ENCODE measurements at regions not wholly inside any gene's neighbourhood (a gene's known extent, or its start where the extent isn't known, plus 50 kb on each side); places are given as distances from the start of the nearest gene placed in this dataset.

DNA sequence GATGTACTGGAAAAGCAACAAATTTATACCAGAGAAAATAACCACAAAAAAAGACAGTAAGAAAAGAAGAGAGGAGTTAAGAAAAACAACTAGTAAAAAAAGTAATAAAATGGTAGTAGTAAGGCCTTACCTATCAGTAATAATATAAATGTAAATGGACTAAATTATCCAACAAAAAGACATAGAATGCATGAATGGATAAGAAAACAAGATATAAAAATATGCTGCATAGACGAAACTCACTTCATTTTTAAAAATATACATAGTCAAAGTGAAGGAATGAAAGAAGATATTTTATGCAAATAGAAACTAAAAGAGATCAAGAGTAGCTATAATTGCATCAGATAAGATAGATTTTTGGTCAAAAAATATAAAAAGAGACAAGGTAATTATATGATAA lies 739.1 kb downstream of the DNAJB9 start:
- no peak overlapping the region for H3K27ac ChIP-seq (ENCODE audit: low read depth, low read length)
- H3K27me3 ChIP-seq (ENCODE audit: control insufficient read depth in 1 of 2, insufficient read depth in 2 of 2, low read length in 2 of 2): no peaks in the 10 kb centered on the region
- H3K36me3 ChIP-seq (ENCODE audit: control insufficient read depth in 1 of 2, insufficient read depth in 2 of 2, low read length in 2 of 2): no peaks in the 10 kb centered on the region
- H3K4me1 ChIP-seq (ENCODE audit: control insufficient read depth in 1 of 2, insufficient read depth in 2 of 2, low read length in 2 of 2): no peaks in the 10 kb centered on the region
- peaks cover 4 to 10% of the 10 kb centered on the region in 2 donors for H3K9me3 ChIP-seq (ENCODE audit: control insufficient read depth in 1 of 2, low read length in 2 of 2)
- no peak overlapping the region for H3K9ac ChIP-seq (ENCODE audit: low read depth in 1 of 2, low read length in 2 of 2)
- no peak overlapping the region for H3K4me3 ChIP-seq (ENCODE audit: low read depth in 1 of 2, low read length in 2 of 2)

DNA sequence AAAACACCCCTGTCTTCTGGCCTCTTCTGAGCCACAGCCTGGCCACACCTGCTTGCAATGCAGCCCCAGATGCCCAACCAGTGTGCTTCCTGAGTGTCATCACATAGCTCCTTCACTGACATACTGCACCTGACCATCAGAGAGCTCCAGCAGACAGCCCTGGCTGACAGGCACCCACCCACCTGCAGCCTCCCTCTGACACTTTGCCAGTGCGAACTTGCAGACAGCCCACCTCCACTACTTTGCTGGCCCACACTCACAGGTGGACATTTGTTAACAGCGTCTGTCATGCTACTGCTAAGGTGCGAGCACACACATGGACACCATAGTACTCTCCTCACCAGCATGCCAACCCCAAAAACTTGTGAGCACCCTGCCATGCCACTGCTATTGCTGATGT lies 740.1 kb downstream of the DNAJB9 start:
- H3K4me3 ChIP-seq (ENCODE audit: low read depth in 1 of 2, low read length in 2 of 2): no peak overlapping the region
- peaks cover 4 to 10% of the 10 kb centered on the region in 2 donors for H3K9me3 ChIP-seq (ENCODE audit: control insufficient read depth in 1 of 2, low read length in 2 of 2)
- H3K4me1 ChIP-seq (ENCODE audit: control insufficient read depth in 1 of 2, insufficient read depth in 2 of 2, low read length in 2 of 2): no peaks in the 10 kb centered on the region
- H3K9ac ChIP-seq (ENCODE audit: low read depth in 1 of 2, low read length in 2 of 2): no peak overlapping the region
- H3K36me3 ChIP-seq (ENCODE audit: control insufficient read depth in 1 of 2, insufficient read depth in 2 of 2, low read length in 2 of 2): no peaks in the 10 kb centered on the region
- H3K27me3 ChIP-seq (ENCODE audit: control insufficient read depth in 1 of 2, insufficient read depth in 2 of 2, low read length in 2 of 2): no peaks in the 10 kb centered on the region
- H3K27ac ChIP-seq (ENCODE audit: low read depth, low read length): no peak overlapping the region

DNA sequence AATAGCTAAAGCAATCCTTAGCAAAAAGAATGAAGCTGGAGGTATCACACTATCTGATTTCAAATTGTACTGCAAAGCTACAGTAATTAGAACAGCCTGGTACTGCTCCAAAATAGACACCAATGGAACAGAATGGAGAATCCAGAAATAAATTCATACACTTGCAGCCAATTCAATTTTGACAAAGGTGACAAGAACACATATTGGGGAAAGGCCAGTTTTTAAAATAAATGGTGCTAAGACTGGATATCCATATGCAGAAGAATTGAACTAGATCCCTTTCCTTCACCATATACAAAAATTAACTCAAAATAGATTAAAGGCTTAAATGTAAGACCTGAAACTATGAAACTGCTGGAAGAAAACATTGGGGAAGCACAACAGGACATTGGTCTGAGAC lies 748.5 kb downstream of the DNAJB9 start:
- Histone ChIP-seq H3K9me3 (ENCODE audit: control insufficient read depth in 1 of 2, low read length in 2 of 2) (no peaks in the 10 kb centered on the region), H3K4me3 (ENCODE audit: low read depth in 1 of 2, low read length in 2 of 2) (no peak overlapping the region), H3K36me3 (ENCODE audit: control insufficient read depth in 1 of 2, insufficient read depth in 2 of 2, low read length in 2 of 2) (no peaks in the 10 kb centered on the region), H3K9ac (ENCODE audit: low read depth in 1 of 2, low read length in 2 of 2) (no peak overlapping the region), H3K27me3 (ENCODE audit: control insufficient read depth in 1 of 2, insufficient read depth in 2 of 2, low read length in 2 of 2) (no peaks in the 10 kb centered on the region), H3K27ac (ENCODE audit: low read depth, low read length) (no peak overlapping the region), H3K4me1 (ENCODE audit: control insufficient read depth in 1 of 2, insufficient read depth in 2 of 2, low read length in 2 of 2) (no peaks in the 10 kb centered on the region)

DNA sequence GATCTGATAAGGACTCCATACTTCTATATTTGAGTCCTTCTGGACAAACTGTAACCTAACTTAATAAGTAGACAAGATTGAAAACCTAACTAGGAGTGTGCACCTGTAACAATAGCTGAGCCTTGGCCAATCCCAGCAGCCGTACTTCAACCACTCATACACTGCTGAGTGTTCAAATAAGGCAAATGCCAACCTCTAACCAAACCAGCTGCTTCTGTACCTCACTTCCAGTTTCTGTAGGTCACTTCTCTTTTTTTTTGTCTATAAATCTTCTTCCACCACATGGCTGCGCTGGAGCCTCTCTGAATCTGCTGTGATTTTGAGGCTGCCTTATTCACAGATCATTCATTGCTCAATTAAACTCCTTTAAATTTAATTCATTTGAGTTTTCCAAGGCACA lies 753.2 kb downstream of the DNAJB9 start:
- H3K4me3 ChIP-seq (ENCODE audit: low read depth in 1 of 2, low read length in 2 of 2): no peak overlapping the region
- no peak overlapping the region for H3K9ac ChIP-seq (ENCODE audit: low read depth in 1 of 2, low read length in 2 of 2)
- H3K27ac ChIP-seq (ENCODE audit: low read depth, low read length): no peak overlapping the region

DNA sequence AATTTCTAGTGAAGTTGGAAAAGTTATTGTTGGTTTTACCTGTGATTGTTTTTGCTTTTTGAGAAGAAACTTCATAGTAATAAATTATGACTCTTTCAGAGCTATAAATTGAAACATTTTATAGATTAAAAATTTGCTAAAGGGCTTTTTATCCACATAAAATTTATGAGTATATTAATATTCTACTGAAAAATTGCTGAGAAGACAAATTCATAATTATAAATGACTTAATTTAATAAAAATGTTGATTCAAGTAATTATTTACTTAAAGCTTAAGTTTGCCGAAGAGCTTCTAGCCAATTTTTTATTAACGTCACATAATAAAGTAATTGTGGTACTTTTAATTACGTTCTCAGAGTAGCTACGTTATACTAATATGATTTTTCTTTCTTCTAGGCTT lies 761.7 kb downstream of the DNAJB9 start:
- Histone ChIP-seq H3K9ac (ENCODE audit: low read depth in 1 of 2, low read length in 2 of 2) (no peak overlapping the region), H3K4me3 (ENCODE audit: low read depth in 1 of 2, low read length in 2 of 2) (no peak overlapping the region), H3K27ac (ENCODE audit: low read depth, low read length) (no peak overlapping the region), H3K9me3 (ENCODE audit: control insufficient read depth in 1 of 2, low read length in 2 of 2) (peaks cover 0 to 13% of the 10 kb centered on the region in 2 donors), H3K36me3 (ENCODE audit: control insufficient read depth in 1 of 2, insufficient read depth in 2 of 2, low read length in 2 of 2) (no peaks in the 10 kb centered on the region), H3K27me3 (ENCODE audit: control insufficient read depth in 1 of 2, insufficient read depth in 2 of 2, low read length in 2 of 2) (no peaks in the 10 kb centered on the region), H3K4me1 (ENCODE audit: control insufficient read depth in 1 of 2, insufficient read depth in 2 of 2, low read length in 2 of 2) (no peaks in the 10 kb centered on the region)

More for the DNA sequence above, 753.2 kb downstream of the DNAJB9 start:
- H3K4me1 ChIP-seq (ENCODE audit: control insufficient read depth in 1 of 2, insufficient read depth in 2 of 2, low read length in 2 of 2): no peaks in the 10 kb centered on the region
- no peaks in the 10 kb centered on the region for H3K36me3 ChIP-seq (ENCODE audit: control insufficient read depth in 1 of 2, insufficient read depth in 2 of 2, low read length in 2 of 2)
- no peaks in the 10 kb centered on the region for H3K9me3 ChIP-seq (ENCODE audit: control insufficient read depth in 1 of 2, low read length in 2 of 2)
- H3K27me3 ChIP-seq (ENCODE audit: control insufficient read depth in 1 of 2, insufficient read depth in 2 of 2, low read length in 2 of 2): no peaks in the 10 kb centered on the region

DNA sequence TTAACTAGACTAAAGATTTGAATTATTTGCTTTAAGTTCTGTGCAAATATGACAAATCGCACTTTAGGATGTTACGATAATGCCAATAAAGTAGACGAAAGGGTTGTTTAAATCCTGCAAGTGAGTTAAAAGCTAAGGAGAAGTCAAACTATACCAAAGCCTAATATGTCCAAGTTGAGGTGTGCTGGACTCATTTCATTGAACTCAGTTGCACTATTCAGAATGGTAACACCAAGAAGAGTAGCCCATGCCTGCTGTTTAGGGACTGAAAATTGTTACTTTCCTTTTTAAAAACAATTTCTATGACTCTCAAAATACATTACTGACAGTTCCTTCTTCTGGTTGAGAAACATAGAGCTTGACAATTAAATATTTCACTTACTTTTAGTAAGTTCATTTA lies 766.3 kb downstream of the DNAJB9 start:
- H3K9ac ChIP-seq (ENCODE audit: low read depth in 1 of 2, low read length in 2 of 2): no peak overlapping the region

DNA sequence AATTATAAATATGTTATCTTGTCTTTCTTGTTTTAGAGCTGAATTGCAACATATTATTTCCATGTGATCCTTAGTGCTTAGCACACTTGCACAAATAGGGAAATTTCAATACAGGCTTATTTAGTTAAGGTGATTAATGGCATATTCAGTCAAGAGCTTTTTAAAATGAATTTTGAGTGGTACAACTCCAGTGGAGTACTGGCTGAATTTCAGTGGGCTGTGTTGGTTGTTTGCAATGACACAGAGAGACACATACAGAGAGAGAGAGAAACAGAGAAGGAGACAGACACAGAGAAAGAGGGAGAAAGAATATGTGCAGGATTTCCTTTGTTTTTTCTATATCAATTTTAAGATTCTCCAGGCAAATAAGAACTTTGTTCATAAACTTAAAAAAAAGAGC lies 766.9 kb downstream of the DNAJB9 start:
- Histone ChIP-seq H3K36me3 (ENCODE audit: control insufficient read depth in 1 of 2, insufficient read depth in 2 of 2, low read length in 2 of 2) (no peaks in the 10 kb centered on the region), H3K4me3 (ENCODE audit: low read depth in 1 of 2, low read length in 2 of 2) (no peak overlapping the region), H3K9ac (ENCODE audit: low read depth in 1 of 2, low read length in 2 of 2) (no peak overlapping the region), H3K27me3 (ENCODE audit: control insufficient read depth in 1 of 2, insufficient read depth in 2 of 2, low read length in 2 of 2) (no peaks in the 10 kb centered on the region), H3K9me3 (ENCODE audit: control insufficient read depth in 1 of 2, low read length in 2 of 2) (no peaks in the 10 kb centered on the region), H3K27ac (ENCODE audit: low read depth, low read length) (no peak overlapping the region), H3K4me1 (ENCODE audit: control insufficient read depth in 1 of 2, insufficient read depth in 2 of 2, low read length in 2 of 2) (no peaks in the 10 kb centered on the region)

More for the DNA sequence above, 766.3 kb downstream of the DNAJB9 start:
- Histone ChIP-seq H3K4me1 (ENCODE audit: control insufficient read depth in 1 of 2, insufficient read depth in 2 of 2, low read length in 2 of 2) (no peaks in the 10 kb centered on the region), H3K36me3 (ENCODE audit: control insufficient read depth in 1 of 2, insufficient read depth in 2 of 2, low read length in 2 of 2) (no peaks in the 10 kb centered on the region), H3K27ac (ENCODE audit: low read depth, low read length) (no peak overlapping the region), H3K9me3 (ENCODE audit: control insufficient read depth in 1 of 2, low read length in 2 of 2) (no peaks in the 10 kb centered on the region), H3K27me3 (ENCODE audit: control insufficient read depth in 1 of 2, insufficient read depth in 2 of 2, low read length in 2 of 2) (no peaks in the 10 kb centered on the region), H3K4me3 (ENCODE audit: low read depth in 1 of 2, low read length in 2 of 2) (no peak overlapping the region)

DNA sequence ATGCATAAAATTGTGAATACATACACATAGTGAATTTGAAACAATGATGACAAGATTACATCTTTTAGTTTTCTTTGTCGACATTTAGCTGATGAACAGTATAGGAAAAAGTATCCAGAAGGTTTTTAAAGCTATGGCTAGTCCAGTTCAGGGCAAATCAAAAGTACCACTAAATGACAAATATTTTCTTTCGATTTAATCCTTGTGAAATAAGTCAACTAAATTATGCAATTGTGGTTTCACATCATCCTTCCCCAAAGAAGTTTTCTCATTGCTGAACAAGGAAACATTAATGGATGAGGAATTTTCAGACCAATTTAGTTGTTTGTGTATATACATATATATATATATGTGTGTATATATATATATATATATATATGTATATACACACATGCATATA lies 774.0 kb downstream of the DNAJB9 start:
- H3K27me3 ChIP-seq (ENCODE audit: control insufficient read depth in 1 of 2, insufficient read depth in 2 of 2, low read length in 2 of 2): no peaks in the 10 kb centered on the region
- no peaks in the 10 kb centered on the region for H3K4me1 ChIP-seq (ENCODE audit: control insufficient read depth in 1 of 2, insufficient read depth in 2 of 2, low read length in 2 of 2)
- H3K36me3 ChIP-seq (ENCODE audit: control insufficient read depth in 1 of 2, insufficient read depth in 2 of 2, low read length in 2 of 2): no peaks in the 10 kb centered on the region
- no peak overlapping the region for H3K4me3 ChIP-seq (ENCODE audit: low read depth in 1 of 2, low read length in 2 of 2)
- no peak overlapping the region for H3K27ac ChIP-seq (ENCODE audit: low read depth, low read length)
- no peak overlapping the region for H3K9ac ChIP-seq (ENCODE audit: low read depth in 1 of 2, low read length in 2 of 2)
- H3K9me3 ChIP-seq (ENCODE audit: control insufficient read depth in 1 of 2, low read length in 2 of 2): no peaks in the 10 kb centered on the region

DNA sequence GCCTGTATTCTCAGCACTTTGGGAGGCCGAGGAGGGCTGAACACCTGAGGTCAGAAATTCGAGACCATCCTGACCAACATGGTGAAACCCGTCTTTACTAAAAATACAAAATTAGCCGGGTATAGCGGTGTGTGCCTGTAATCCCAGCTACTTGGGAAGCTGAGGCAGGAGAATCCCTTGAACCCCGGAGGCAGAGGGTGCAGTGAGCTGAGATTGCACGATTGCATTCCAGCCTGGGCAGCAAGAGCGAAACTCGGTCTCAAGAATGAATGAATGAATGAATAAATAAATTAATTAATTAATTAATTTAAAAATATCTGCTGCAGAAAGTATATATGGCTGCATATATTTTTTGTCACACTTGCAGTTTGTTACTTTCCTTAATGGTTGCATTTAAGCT lies 781.8 kb downstream of the DNAJB9 start:
- Histone ChIP-seq H3K27me3 (ENCODE audit: control insufficient read depth in 1 of 2, insufficient read depth in 2 of 2, low read length in 2 of 2) (no peaks in the 10 kb centered on the region), H3K9me3 (ENCODE audit: control insufficient read depth in 1 of 2, low read length in 2 of 2) (no peaks in the 10 kb centered on the region), H3K27ac (ENCODE audit: low read depth, low read length) (no peak overlapping the region)

DNA sequence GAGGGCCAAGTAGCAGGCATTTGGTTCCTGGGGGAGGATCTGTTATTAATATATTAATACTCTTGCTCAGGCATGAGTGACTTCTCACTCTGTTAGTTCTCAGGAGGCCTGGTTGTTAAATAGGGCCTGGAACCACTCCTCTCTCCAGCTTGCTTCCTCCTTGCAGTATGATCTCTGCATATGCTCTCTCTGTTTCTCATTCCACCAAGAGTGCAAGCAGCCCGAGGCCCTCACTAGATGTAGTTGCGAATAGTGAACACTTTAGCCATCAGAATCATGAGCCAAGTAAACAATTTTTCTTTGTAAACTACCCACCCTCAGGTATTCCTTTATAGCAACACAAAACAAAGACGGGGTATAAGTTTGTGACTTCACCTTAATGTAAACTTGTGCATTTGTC lies 784.3 kb downstream of the DNAJB9 start:
- no peak overlapping the region for H3K27ac ChIP-seq (ENCODE audit: low read depth, low read length)
- no peaks in the 10 kb centered on the region for H3K4me1 ChIP-seq (ENCODE audit: control insufficient read depth in 1 of 2, insufficient read depth in 2 of 2, low read length in 2 of 2)
- no peaks in the 10 kb centered on the region for H3K36me3 ChIP-seq (ENCODE audit: control insufficient read depth in 1 of 2, insufficient read depth in 2 of 2, low read length in 2 of 2)
- no peaks in the 10 kb centered on the region for H3K9me3 ChIP-seq (ENCODE audit: control insufficient read depth in 1 of 2, low read length in 2 of 2)
- H3K9ac ChIP-seq (ENCODE audit: low read depth in 1 of 2, low read length in 2 of 2): no peak overlapping the region
- no peak overlapping the region for H3K4me3 ChIP-seq (ENCODE audit: low read depth in 1 of 2, low read length in 2 of 2)
- no peaks in the 10 kb centered on the region for H3K27me3 ChIP-seq (ENCODE audit: control insufficient read depth in 1 of 2, insufficient read depth in 2 of 2, low read length in 2 of 2)

More for the DNA sequence above, 781.8 kb downstream of the DNAJB9 start:
- Histone ChIP-seq H3K4me3 (ENCODE audit: low read depth in 1 of 2, low read length in 2 of 2) (no peak overlapping the region), H3K4me1 (ENCODE audit: control insufficient read depth in 1 of 2, insufficient read depth in 2 of 2, low read length in 2 of 2) (no peaks in the 10 kb centered on the region), H3K36me3 (ENCODE audit: control insufficient read depth in 1 of 2, insufficient read depth in 2 of 2, low read length in 2 of 2) (no peaks in the 10 kb centered on the region), H3K9ac (ENCODE audit: low read depth in 1 of 2, low read length in 2 of 2) (no peak overlapping the region)

DNA sequence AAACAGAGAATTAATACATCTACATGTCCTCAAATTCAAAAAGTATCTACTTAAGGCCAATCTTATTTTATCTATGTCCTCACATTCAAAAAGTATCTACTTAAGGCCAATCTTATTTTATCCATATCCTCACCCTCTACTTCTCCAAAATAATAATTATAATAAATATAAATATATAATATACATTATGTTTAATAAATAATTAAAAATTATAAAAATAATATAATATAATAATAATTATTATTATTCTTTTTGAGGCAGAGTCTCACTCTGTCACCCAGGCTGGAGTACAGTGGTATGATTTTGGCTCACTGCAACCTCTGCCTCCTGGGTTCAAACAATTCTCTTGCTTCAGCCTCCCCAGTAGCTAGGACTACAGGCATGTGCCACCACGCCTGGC lies 784.9 kb downstream of the DNAJB9 start:
- H3K27me3 ChIP-seq (ENCODE audit: control insufficient read depth in 1 of 2, insufficient read depth in 2 of 2, low read length in 2 of 2): no peaks in the 10 kb centered on the region
- no peaks in the 10 kb centered on the region for H3K9me3 ChIP-seq (ENCODE audit: control insufficient read depth in 1 of 2, low read length in 2 of 2)
- no peak overlapping the region for H3K4me3 ChIP-seq (ENCODE audit: low read depth in 1 of 2, low read length in 2 of 2)
- no peaks in the 10 kb centered on the region for H3K36me3 ChIP-seq (ENCODE audit: control insufficient read depth in 1 of 2, insufficient read depth in 2 of 2, low read length in 2 of 2)
- no peak overlapping the region for H3K27ac ChIP-seq (ENCODE audit: low read depth, low read length)
- no peaks in the 10 kb centered on the region for H3K4me1 ChIP-seq (ENCODE audit: control insufficient read depth in 1 of 2, insufficient read depth in 2 of 2, low read length in 2 of 2)
- H3K9ac ChIP-seq (ENCODE audit: low read depth in 1 of 2, low read length in 2 of 2): no peak overlapping the region

Measured in duodenal mucosa (tissue), 2 donors.